ENCODE measurements at regions not wholly inside any gene's neighbourhood (a gene's known extent, or its start where the extent isn't known, plus 50 kb on each side); places are given as distances from the start of the nearest gene placed in this dataset.

DNA sequence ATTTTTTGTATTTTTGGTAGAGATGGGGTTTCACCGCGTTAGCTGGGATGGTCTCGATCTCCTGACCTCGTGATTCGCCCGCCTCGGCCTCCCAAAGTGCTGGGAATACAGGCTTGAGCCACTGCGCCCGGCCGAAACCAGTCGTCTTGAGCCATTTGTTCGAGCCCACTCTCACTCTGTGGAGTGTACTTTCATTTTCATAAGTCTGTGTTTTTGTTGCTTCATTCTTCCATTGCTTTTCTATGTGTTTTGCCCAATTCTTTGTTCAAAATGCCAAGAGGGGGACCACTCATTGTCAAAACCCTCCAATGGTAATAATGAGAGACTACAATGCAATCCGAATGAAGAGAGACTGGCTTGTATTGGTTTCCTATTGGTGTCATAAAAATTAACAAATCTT lies 1545.5 kb upstream of the DDX18 start:
- TF ChIP-seq CHD2 (IDR thresholded peaks at IDR 0.05; ENCODE audit: low read length): no peak
- no peak for TF ChIP-seq POLR2A (IDR thresholded peaks at IDR 0.05; ENCODE audit: control extremely low read depth in 1 of 2, low read depth in 2 of 2, low read length in 2 of 2)
- no peak for TF ChIP-seq CTCF (IDR thresholded peaks at IDR 0.05; ENCODE audit: control extremely low read depth in 1 of 3, insufficient read depth in 1 of 3, low read depth in 1 of 3, low read length in 3 of 3)
- TF ChIP-seq MAFK (IDR thresholded peaks at IDR 0.05; ENCODE audit: low read depth, low read length): no peak
- no peak for TF ChIP-seq CHD7 (IDR thresholded peaks at IDR 0.05; ENCODE audit: insufficient replicate concordance, low read length)
- no peak for TF ChIP-seq EZH2 (IDR thresholded peaks at IDR 0.05; ENCODE audit: low read depth, low read length, severe bottlenecking)
- TF ChIP-seq GABPA (IDR thresholded peaks at IDR 0.05; ENCODE audit: borderline replicate concordance, insufficient read depth, low read length): no peak
- TF ChIP-seq ASH2L (IDR thresholded peaks at IDR 0.05; ENCODE audit: low read length): no peak
- TF ChIP-seq RBBP5 (IDR thresholded peaks at IDR 0.05; ENCODE audit: borderline replicate concordance, low read depth, low read length): no peak
- TF ChIP-seq RAD21 (IDR thresholded peaks at IDR 0.05 in 1 of 2, conservative IDR thresholded peaks at IDR 0.05 in 1 of 2; ENCODE audit: low read depth in 2 of 2, low read length in 2 of 2): no peak
- TF ChIP-seq ATF2 (IDR thresholded peaks at IDR 0.05; ENCODE audit: low read length): no peak
- TF ChIP-seq EP300 (IDR thresholded peaks at IDR 0.05; ENCODE audit: borderline replicate concordance in 1 of 2, low read depth in 2 of 2, low read length in 2 of 2): no peak

Measured in H1 (cell line).